DMS114 treated with DMSO at 0.1 percent for 48 hours (cell line): ENCODE measurements at regions not wholly inside any gene's neighbourhood (a gene's known extent, or its start where the extent isn't known, plus 50 kb on each side); places are given as distances from the start of the nearest gene placed in this dataset.

Experiments
- DNase-seq: peaks from one replicate; lab custom pipeline; 2025; ENCODE audit not compliant: unreplicated experiment; lab: John Stamatoyannopoulos, UW

- no peak for DNase-seq
These were observed 599.5 kb upstream of the PTGER4 start for GRCh38 chr5:40080191-40080590.

- no peak for DNase-seq
These were observed 600.7 kb upstream of the PTGER4 start for GRCh38 chr5:40078898-40079575.

GRCh38 chr5:40074826-40075225 lies 604.9 kb upstream of the PTGER4 start:
- DNase-seq: no peak

GRCh38 chr5:40073927-40074326 lies 605.8 kb upstream of the PTGER4 start:
- no peak for DNase-seq

GRCh38 chr5:40071870-40072269 lies 607.8 kb upstream of the PTGER4 start:
- DNase-seq: no peak

- no peak for DNase-seq
These were observed 613.1 kb upstream of the PTGER4 start for GRCh38 chr5:40066616-40067015.

GRCh38 chr5:40052808-40053207 lies 626.9 kb upstream of the PTGER4 start:
- no peak for DNase-seq

- no peak for DNase-seq
These were observed 622.0 kb upstream of the DAB2 start for GRCh38 chr5:40046792-40047191.

- no peak for DNase-seq
These were observed 620.6 kb upstream of the DAB2 start for GRCh38 chr5:40045429-40045828.

GRCh38 chr5:40043916-40044315 lies 619.1 kb upstream of the DAB2 start:
- DNase-seq: no peak

GRCh38 chr5:40041452-40041851 lies 616.7 kb upstream of the DAB2 start:
- DNase-seq: no peak

- DNase-seq: no peak
These were observed 612.9 kb upstream of the DAB2 start for GRCh38 chr5:40037713-40038112.

GRCh38 chr5:40034441-40034840 lies 609.7 kb upstream of the DAB2 start:
- no peak for DNase-seq

- no peak for DNase-seq
These were observed 608.6 kb upstream of the DAB2 start for GRCh38 chr5:40033411-40033810.

- DNase-seq: no peak
These were observed 608.2 kb upstream of the DAB2 start for GRCh38 chr5:40033009-40033408.

- no peak for DNase-seq
These were observed 605.9 kb upstream of the DAB2 start for GRCh38 chr5:40030661-40031060.

GRCh38 chr5:40029711-40030495 lies 605.1 kb upstream of the DAB2 start:
- DNase-seq: no peak

- DNase-seq: no peak
These were observed 602.6 kb upstream of the DAB2 start for GRCh38 chr5:40027400-40027799.

GRCh38 chr5:40025586-40025985 lies 600.8 kb upstream of the DAB2 start:
- no peak for DNase-seq

- no peak for DNase-seq
These were observed 597.3 kb upstream of the DAB2 start for GRCh38 chr5:40022057-40022456.

- no peak for DNase-seq
These were observed 596.2 kb upstream of the DAB2 start for GRCh38 chr5:40021007-40021406.

GRCh38 chr5:40017918-40018317 lies 593.1 kb upstream of the DAB2 start:
- DNase-seq: no peak

GRCh38 chr5:40017135-40017534 lies 592.4 kb upstream of the DAB2 start:
- no peak for DNase-seq
